GM21526 (cell line): ENCODE measurements at regions not wholly inside any gene's neighbourhood (a gene's known extent, or its start where the extent isn't known, plus 50 kb on each side); places are given as distances from the start of the nearest gene placed in this dataset.

ENCODE experiments used
- ATAC-seq: cut with Tn5 transposase; IDR thresholded peaks from one replicate; pipeline ENCODE4 v1.9.1; 2021; ENCODE audit warnings: moderate library complexity; ENCODE audit not compliant: unreplicated experiment, low FRiP score

DNA sequence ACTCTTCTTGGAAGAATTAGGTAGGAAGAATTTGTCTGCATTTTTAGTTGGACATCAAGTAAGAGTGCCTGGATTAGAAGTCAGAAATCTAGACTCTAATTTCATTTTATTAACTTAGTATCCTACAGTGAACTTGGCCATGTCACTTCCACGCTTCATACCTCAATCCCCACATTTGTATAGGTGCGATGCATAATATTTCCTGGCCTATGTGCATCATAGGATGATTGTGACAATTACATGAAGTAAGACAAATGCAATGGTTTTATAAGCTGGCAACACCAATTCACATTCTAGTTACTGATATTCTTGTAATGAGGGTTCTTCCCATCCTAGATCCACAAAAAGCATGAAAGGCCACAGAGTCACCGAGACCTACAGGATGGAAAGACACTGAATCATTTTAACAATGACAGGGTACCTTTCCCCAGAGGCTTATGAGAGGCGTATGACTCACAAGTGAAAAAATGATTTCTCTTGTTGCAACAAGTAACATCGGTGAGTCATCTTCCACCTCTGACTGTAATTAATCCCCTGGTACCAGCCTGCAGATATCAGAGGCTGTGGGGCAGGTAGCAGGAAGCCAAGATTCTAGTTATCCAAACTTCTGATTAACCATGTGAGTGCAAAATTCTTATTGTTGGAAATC is 56.0 kb upstream of the OR5AK2 start:
- no peak for ATAC-seq

DNA sequence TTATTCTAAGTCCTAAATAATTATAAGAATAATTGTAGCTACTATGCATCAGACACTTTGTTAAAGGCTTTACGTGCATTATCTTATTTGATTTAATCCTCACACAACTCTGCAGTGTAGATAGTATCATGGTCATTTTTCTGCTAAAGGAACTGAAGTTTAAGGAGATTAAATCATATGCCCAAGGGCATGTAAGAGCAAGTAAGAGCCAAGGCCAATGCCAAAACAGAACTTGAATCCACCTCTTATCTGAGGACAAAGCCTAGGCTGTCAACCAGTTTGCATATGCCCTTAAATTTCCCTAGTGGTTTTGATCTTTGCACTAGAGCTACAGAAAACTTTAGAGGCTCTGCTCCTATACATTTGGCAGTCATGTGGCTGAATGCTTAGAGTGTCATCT is 65.6 kb upstream of the OR5AK2 start:
- no peak for ATAC-seq

DNA sequence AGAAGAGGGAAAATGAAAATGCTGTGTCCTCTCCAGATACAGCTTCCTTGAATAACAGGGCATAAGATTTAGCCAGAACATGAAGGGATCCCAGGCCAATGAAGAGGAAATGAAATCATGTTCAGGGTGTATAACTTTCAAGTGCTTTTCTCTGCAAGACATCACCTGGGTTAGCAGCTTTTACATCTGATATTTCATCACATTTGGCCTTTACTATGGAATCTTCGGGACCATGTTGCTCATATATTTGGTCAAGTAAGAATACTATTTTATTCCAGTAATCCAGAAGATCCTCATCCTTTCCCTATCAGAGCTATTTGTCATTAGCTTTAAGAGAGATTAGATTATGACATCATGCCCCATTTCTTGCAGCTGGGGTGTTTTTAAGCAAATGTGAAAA is 66.3 kb upstream of the OR5AK2 start:
- ATAC-seq = no peak

- ATAC-seq = no peak
These were observed 70.9 kb upstream of the OR5AK2 start for GRCh38 chr11:56917708-56918400.

GRCh38 chr11:56916587-56916986 is 72.1 kb upstream of the OR5AK2 start:
- no peak for ATAC-seq

- ATAC-seq = no peak
These were observed 72.6 kb upstream of the OR5AK2 start for GRCh38 chr11:56916162-56916561.

DNA sequence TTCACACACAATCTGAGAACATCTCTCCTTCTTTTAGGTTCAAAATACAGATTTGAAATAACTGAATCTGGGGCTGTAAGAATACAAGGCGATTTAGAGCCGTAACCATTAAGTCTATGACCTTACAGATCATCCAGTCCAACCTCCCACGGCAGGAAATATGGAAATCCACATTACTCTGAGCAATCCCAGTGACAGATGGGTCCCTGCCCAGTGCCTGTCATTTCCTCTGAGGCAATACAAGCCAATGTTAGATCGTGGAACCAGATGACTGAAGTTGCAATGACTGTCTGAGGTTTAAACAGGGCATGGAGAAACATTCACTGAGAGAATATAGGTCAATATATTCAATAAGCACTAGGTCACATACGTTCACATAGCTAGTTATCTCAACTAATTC is 77.4 kb upstream of the OR5AK2 start:
- ATAC-seq = no peak

GRCh38 chr11:56910785-56911184 is 77.9 kb upstream of the OR5AK2 start:
- ATAC-seq = no peak

GRCh38 chr11:56910046-56910773 is 78.5 kb upstream of the OR5AK2 start:
- no peak for ATAC-seq

- ATAC-seq = no peak
These were observed 79.2 kb upstream of the OR5AK2 start for GRCh38 chr11:56909563-56909962.

DNA sequence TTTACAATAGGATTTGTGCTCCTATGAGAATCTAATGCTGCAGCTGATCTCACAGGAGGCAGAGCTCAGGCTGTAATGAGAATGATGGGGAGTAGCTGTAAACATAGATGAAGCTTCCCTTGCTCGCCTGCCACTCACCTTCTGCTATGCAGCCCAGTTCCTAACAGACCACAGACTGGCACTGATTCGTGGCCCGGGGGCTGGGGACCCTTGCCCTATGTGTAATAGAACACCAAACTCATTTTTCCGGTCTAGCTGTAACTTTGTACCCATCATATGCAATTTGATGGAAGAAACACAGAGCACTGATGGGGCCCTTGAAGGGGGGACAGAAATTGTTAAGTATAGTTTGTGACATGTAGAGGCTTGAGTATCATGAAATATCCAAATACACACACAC is 79.6 kb upstream of the OR5AK2 start:
- no peak for ATAC-seq

GRCh38 chr11:56906683-56907148 is 82.0 kb upstream of the OR5AK2 start:
- no peak for ATAC-seq

DNA sequence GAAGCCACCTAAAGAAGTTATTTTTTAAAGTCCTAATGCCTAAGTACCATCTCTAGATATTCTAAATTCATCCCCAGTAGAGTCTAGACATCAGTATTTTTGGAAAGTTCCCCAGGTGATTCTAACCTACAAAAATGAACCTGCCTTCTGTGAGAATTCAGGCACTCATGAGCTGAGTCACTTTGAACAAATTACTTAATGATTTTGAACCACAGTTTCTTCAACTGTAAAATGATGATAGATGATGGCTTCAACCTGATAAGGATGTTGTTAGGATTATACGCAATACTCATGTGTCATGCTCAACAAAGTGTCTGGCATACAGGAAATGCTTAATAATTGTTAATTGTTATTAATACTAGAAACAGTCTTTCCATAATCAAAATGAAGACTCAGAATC is 82.8 kb upstream of the OR5AK2 start:
- ATAC-seq = no peak

GRCh38 chr11:56905442-56905841 is 83.3 kb upstream of the OR5AK2 start:
- no peak for ATAC-seq

- no peak for ATAC-seq
These were observed 89.9 kb upstream of the OR5AK2 start for GRCh38 chr11:56898856-56899255.

- ATAC-seq = no peak
These were observed 98.0 kb upstream of the OR5AK2 start for GRCh38 chr11:56890584-56891305.

GRCh38 chr11:56889986-56890385 is 98.7 kb upstream of the OR5AK2 start:
- no peak for ATAC-seq

DNA sequence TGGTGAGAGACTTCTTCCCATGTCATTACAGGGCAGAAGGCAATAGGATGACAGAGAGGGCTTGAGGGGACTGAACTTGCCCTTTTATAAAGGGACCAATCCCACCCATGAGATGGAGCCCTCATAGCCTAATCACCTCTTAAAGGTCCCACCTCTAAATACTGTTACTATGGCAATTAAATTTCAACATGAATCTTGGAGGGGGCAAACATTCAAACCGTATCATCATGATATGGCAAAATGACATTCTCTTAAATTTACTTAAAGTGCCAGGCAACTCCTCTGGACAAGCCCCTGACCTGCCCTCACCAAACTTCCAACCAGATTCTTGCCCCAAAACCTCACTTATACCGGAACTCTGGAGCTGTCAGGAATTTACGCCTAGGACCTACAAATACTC is 100.8 kb upstream of the OR5AK2 start:
- ATAC-seq = no peak

- no peak for ATAC-seq
These were observed 102.3 kb upstream of the OR5AK2 start for GRCh38 chr11:56886455-56886854.

DNA sequence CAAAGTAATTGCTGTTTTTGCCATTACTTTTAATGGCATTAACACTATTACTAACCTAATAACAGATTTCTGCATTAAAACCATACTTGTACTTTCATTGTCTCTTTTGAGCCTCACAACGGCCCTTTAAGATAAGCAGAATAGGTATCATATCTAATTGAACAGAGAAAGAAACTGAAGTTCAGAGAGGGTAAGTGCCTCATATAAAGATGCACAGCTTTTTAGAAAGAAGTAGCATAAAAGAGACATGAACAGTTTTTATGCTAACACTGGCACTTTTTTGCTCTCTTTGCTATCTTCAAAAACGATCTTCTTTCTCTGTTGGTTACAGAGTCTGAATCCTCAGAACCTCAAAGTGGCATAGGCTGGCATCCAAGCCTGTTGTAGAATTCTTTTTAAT is 102.9 kb upstream of the OR5AK2 start:
- no peak for ATAC-seq

GRCh38 chr11:56885177-56885576 is 103.5 kb upstream of the OR5AK2 start:
- ATAC-seq = no peak
